Astrocyte of the hippocampus (primary cell): ENCODE measurements at regions not wholly inside any gene's neighbourhood (a gene's known extent, or its start where the extent isn't known, plus 50 kb on each side); places are given as distances from the start of the nearest gene placed in this dataset.
"Not testable (repeated sequence)": the region's sequence is repeated elsewhere in the genome, so short reads cannot be mapped to it uniquely, and the experiment has no call there.

Experiments used
- DNase-seq: peaks from one replicate; pipeline ENCODE4 v3.0.0; 2011; ENCODE audit warnings: low read depth, low spot score

DNA sequence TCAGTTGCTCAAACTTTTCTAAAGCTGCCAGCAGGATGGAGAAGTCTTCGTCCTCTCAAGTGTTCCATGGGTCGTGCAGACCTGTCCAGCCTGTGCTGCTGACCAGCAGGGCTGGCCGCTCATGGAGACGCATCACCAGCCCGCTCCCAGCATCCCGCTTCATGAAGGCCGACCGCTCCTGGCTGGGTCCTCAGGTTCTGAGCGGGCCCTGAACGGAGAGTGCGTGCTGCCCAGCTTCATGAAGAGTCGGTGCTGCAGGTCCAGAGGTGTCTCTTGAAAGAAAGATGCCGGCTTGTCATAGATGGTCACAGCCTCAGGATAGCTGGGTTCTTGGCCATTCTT, 75.8 kb upstream of the KCNAB1 start:
- no peak for DNase-seq

DNA sequence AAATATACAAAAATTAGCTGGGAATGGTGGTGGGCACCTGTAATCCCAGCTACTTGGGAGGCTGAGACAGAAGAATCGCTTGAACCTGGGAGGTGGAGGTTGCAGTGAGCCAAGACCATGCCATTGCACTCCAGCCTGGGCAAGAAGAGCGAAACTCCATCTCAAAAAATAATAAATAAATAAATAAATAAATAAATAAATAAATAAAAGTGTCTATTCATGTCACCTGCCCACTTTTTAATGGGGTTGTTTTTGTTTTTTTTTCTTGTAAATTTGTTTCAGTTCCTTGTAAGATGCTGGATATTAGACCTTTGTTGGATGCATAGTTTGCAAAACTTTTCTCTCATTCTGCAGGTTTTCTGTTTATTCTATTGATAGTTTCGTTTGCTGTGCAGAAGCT, 71.9 kb upstream of the KCNAB1 start:
- not testable (repeated sequence) for DNase-seq

DNA sequence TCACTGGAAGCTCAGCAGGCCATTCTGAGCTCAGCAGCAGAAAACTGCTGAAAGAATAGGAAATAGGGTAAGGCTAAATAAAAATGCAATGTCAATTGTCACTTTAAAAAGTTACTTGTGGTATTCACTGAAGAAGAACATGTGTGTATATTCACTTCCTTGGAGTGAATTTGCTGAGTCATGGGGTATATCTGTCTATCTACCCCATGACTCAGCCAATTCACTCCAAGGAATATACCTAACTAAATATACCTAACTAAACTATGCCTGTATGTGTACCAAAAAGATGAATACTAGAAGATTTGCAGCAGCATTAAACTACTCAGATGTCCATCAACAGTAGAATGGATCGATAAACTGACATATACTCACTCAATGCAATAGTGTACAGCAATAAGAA, 69.5 kb upstream of the KCNAB1 start:
- DNase-seq, result no peak

DNA sequence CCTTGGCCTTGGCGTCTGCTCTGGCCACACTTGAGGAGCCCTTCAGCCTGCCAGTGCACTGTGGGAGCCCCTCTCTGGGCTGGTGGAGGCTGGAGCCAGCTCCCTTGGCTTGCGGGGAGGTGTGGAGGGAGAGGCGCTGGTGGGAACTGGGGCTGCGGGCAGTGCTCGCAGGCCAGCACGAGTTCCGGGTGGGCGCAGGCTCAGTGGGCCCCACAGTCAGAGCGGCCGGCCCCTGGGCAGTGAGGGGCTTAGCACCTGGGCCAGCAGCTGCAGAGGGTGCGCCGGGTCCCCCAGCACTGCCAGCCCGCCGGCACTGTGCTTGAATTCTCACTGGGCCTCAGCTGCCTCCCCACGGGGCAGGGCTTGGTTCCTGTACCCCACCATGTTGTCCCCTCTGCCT, 68.7 kb upstream of the KCNAB1 start:
- no peak for DNase-seq

DNA sequence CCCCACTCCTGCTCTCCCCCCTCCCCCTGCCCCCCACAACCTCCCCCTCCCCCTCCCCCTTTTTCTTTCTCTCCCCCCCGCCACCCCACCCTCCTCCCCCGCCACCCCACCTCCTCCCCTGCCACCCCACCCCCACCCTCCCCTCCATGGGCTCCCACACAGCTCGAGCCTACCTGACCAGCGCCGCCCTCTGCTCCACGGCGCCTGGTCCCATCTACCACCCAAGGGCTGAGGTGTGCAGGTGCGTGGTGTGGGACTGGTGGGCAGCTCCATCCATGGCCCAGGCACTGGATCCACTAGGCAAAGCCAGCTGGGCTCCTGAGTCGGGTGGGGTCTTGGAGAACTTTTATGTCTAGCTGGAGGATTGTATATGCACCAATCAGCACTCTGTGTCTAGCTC, 68.3 kb upstream of the KCNAB1 start:
- DNase-seq, result no peak

DNA sequence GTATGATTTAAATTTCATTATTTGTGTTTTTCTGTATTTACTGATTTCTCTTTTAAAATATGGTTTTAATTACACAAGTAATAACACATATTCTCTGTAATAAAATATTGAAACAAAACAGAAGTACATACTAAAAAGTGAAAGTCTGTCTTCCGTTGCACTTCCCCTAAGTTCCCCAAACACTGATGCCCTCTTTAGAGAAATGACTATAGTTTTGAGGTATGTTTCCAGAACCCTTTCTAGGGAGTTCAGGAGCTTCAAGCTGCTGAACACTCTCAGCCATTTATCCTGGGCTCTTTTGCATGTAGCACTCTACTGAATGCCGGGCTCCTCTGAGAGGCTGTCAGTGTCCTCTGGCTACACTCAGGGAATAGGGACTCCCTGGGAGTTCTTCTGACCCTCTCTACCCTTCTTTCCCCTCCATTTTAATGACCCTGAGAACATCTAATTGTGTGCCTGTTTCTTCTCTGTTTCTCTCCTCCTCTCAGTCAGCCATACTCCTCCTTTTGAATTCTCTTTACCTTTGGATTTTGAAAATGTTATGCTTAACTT, 60.4 kb upstream of the KCNAB1 start:
- no peak for DNase-seq

DNA sequence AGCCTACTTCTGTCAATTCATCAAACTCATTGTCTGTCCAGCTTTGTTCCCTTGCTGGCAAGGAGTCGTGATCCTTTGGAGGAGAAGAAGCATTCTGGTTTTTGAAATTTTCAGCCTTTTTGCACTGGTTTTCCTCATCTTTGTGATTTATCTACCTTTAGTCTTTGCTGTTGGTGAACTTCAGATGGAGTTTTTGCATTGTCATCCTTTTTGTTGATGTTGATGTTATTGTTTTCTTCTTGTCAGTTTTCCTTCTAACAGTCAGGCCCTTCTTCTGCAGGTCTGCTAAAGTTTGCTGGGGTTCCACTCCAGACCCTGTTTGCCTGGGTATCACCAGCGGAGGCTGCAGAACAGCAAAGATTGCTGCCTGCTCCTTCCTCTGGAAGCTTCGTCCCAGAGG, 52.2 kb upstream of the KCNAB1 start:
- not testable (repeated sequence) for DNase-seq

DNA sequence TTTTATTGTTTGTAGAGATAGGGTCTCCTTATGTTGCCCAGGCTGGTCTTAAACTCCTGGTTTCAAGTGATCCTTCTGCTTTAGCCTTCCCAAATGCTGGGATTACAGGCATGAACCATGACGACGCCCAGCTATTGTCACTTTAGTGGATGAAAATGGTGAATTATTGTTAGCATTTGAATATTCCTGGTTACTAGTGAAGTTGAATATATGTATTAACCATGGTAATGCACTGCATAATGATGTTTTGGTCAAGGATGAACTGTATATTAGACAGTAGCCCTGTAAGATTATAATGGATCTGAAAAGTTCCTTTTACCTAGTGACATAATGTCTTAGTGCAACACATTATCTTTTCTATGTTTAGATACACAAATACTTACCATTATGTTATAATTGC, 50.4 kb upstream of the KCNAB1 start:
- DNase-seq, result no peak
